Esophagus squamous epithelium (tissue), 4 donors: ENCODE measurements at regions not wholly inside any gene's neighbourhood (a gene's known extent, or its start where the extent isn't known, plus 50 kb on each side); places are given as distances from the start of the nearest gene placed in this dataset.

ENCODE experiments used
- CTCF ChIP-seq, 6 experiments: fragments of 450-650 bp in 4 of 6; fragments of 200-600 bp in 2 of 6; sonication (generic) in 2 of 6; IDR thresholded peaks; one replicate each; pipeline ENCODE4 v1.5.1; 2016 to 2019; ENCODE audit warnings: antibody characterized with exemption in 6 of 6, mild to moderate bottlenecking in 4 of 6, moderate library complexity in 4 of 6
- POLR2A ChIP-seq, 4 donors: fragments of 450-650 bp; IDR thresholded peaks; one replicate each; pipeline ENCODE4 v1.6.1; 2017; ENCODE audit warnings: antibody characterized with exemption in 4 of 4, mild to moderate bottlenecking in 4 of 4, moderate library complexity in 3 of 4

- TF ChIP-seq CTCF (IDR thresholded peaks at IDR 0.05), result no peak
- no peak for TF ChIP-seq POLR2A (IDR thresholded peaks at IDR 0.05)
Measured at GRCh38 chr6:53723331-53723730, 57.8 kb upstream of the KLHL31 start.
